Transverse colon (tissue), 4 donors: ENCODE measurements at regions not wholly inside any gene's neighbourhood (a gene's known extent, or its start where the extent isn't known, plus 50 kb on each side); places are given as distances from the start of the nearest gene placed in this dataset.

ENCODE experiments used
- EP300 ChIP-seq: sonication (generic); formaldehyde crosslinking; IDR thresholded peaks from one replicate; pipeline ENCODE4 v1.6.1; 2017; ENCODE audit warnings: antibody characterized with exemption, low read depth
- POLR2A ChIP-seq: fragments of 450-650 bp; IDR thresholded peaks from one replicate; pipeline ENCODE4 v1.6.1; 2016; ENCODE audit warnings: antibody characterized with exemption, mild to moderate bottlenecking, moderate library complexity
- POLR2AphosphoS5 ChIP-seq, 3 donors: sonication (generic); formaldehyde crosslinking; IDR thresholded peaks; one replicate each; pipeline ENCODE4 v1.6.1; 2016; ENCODE audit warnings: antibody characterized with exemption in 3 of 3
- TF ChIP-seq, protein P1 (sequence below), 5 experiments: fragments of 200-600 bp in 3 of 5; fragments of 450-650 bp in 2 of 5; sonication (generic) in 3 of 5; IDR thresholded peaks; 1 replicate in 2 of 5; 2 replicates in 3 of 5; pipeline ENCODE4 v1.5.1; 2016 to 2017; ENCODE audit warnings: antibody characterized with exemption in 5 of 5, inconsistent platforms in 3 of 5, mild to moderate bottlenecking in 2 of 5, moderate library complexity in 1 of 5

DNA sequence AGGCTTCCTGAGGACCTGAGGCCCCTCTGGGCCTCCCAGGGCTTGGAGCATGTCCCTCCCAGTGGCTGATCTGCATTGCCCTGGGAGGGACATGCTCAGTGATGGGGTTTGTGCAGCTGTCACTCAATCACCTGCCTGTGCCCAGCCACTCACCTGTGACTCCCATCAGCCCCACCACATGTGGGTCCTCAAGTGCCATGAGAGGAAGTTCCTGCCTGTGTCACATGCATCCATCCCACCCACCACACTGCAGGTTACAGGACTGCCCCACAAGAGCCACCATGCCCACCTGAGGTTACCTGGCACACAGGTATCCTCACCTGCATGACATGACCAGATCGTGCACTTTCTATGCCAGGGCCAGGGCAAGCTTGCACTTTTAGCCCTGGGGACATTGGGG is 80.0 kb downstream of the SCGB2B2 start:
- TF ChIP-seq, protein P1, sequence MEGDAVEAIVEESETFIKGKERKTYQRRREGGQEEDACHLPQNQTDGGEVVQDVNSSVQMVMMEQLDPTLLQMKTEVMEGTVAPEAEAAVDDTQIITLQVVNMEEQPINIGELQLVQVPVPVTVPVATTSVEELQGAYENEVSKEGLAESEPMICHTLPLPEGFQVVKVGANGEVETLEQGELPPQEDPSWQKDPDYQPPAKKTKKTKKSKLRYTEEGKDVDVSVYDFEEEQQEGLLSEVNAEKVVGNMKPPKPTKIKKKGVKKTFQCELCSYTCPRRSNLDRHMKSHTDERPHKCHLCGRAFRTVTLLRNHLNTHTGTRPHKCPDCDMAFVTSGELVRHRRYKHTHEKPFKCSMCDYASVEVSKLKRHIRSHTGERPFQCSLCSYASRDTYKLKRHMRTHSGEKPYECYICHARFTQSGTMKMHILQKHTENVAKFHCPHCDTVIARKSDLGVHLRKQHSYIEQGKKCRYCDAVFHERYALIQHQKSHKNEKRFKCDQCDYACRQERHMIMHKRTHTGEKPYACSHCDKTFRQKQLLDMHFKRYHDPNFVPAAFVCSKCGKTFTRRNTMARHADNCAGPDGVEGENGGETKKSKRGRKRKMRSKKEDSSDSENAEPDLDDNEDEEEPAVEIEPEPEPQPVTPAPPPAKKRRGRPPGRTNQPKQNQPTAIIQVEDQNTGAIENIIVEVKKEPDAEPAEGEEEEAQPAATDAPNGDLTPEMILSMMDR (IDR thresholded peaks at IDR 0.05) = no peak
- TF ChIP-seq POLR2A (no peak), POLR2AphosphoS5 (IDR thresholded peaks at IDR 0.05) (no peak), EP300 (no peak)
